GM19238 (cell line): ENCODE measurements at regions not wholly inside any gene's neighbourhood (a gene's known extent, or its start where the extent isn't known, plus 50 kb on each side); places are given as distances from the start of the nearest gene placed in this dataset.

Source experiments
- DNase-seq: peaks from one replicate; pipeline ENCODE4 v3.0.0; 2011; ENCODE audit warnings: low spot score; ENCODE audit not compliant: insufficient read length

DNA sequence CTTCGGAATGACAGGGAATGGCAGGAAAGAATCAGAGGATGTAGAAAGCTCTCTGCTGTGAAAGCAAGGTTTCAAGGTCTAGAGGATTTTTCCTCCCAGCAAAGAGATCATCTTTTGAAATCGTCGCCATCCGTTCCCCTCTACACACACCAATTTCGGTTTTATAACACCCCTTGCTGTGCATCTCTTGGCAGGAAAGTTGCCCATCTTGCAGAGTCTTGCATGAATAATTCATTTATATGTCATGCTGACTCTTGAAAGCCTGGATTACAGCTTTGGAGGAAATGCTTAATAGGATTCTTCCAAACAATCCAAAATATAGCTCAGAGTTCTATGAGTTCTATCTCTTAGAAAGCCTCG is 262.7 kb downstream of the CHL1 start:
- no peak for DNase-seq

DNA sequence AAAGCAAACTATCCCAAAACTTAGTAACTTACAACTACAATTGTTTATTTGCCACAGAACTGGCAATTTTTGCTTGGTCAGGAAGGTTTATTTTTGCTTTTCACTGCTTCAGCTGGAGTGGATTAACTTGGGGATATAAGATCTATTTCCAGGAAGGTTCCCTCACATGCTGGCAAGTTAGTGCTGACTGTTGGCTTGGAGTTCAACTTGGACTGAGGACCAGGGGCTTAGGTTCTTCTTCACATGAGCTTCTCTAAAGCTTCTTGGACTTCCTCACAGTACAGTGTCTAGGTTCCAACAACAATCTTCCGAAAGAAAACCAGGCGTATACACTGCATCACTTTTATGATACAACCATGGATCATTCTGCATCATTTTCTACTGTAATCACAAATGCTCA is 264.4 kb downstream of the CHL1 start:
- no peak for DNase-seq

DNA sequence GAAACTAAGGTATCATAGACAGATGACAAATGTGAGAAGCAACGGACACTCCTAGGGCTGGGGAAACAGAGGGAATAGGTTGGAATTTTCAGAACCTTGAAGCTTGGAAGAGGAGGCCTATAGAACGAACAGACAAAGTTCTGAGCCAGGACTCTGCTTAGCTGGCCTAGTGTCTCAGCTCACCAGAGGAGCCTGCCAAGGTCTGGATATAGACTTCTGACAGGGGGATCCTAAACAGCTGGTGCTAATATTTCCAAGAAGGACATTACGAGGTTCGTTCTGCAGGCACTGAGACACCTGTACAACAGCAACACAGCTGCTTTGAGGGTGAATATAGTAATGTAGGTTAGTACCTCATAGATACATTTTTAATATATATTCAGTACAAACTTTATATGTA is 266.3 kb downstream of the CHL1 start:
- no peak for DNase-seq

DNA sequence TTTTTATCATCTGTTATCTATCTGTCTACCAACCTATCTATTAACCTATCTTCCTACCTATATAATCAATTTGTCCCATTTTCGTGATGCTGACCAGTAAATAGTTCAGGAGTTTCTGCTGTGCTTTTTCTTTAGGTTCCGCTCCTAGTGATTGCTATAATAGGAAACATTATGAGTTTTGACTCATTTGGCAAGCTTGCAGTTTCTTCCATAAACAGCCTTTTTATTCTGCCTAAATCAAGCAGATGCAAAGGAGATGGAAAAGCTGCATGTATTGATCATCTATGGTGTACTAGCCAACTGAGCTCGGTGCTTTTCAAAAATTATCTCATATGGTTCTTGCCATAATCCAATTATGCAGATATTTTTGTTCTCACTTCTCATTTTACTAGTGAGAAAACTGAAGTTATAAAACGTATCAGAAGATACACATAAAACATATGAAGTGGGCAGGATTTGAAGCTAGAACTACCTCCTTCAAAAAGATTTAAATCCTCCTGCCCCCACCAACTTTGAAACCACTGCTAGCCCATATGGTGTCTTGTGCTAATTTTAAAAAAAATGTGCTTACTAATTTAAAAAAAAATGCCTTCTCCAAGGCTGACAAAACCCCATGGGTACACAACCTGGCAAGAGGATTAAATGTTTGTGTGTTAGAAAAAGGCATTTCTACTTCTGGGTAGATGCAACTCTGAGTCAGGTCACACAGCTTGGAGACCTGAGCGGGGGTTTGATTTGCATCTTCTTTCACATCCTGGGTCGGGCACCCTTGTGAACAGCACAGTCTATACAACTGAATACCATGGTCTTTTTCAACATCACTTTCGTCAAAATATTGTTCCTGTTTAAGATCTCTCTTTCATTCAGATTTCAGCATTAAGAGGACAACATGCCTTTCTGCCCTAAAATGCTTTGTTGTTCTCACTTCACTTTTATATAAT is 267.0 kb downstream of the CHL1 start:
- peak; percentile 7 for DNase-seq

DNA sequence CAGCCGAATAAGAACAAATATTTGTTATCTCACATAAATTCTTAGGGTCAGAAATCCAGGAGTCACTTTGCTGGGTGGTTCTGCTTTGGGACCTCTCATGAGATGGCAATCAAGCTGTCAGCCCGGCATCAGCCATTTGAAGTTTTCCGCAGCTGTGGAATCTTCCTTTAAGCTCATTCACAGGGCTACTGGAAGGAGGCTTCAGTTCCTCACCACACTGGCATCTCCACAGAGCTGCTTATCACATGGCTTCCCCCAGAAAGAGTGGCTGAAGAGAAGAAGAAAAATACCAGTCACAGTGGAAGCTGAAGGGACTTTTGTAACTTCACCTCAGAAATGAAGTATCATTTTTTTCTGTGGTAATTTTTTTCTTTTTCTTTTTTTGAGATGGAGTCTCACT is 267.7 kb downstream of the CHL1 start:
- DNase-seq = no peak

DNA sequence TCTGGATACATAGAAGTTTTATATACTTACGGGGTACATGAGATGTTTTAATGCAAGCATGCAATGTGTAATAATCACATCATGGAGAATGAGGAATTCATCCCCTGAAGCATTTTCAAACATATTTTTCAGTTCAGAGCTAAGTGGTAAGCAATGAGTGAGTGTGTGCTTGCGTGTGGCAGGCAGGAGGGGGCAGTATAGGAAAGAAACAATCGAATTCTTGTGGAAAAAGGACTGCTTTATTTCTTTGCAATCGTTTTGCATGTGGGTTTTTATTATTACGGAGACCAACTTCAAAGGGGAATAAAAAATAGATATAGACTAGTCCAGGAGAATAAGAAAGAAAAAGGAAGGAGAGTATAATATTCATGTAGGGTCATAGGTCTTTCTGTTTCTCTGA is 271.6 kb downstream of the CHL1 start:
- no peak for DNase-seq

DNA sequence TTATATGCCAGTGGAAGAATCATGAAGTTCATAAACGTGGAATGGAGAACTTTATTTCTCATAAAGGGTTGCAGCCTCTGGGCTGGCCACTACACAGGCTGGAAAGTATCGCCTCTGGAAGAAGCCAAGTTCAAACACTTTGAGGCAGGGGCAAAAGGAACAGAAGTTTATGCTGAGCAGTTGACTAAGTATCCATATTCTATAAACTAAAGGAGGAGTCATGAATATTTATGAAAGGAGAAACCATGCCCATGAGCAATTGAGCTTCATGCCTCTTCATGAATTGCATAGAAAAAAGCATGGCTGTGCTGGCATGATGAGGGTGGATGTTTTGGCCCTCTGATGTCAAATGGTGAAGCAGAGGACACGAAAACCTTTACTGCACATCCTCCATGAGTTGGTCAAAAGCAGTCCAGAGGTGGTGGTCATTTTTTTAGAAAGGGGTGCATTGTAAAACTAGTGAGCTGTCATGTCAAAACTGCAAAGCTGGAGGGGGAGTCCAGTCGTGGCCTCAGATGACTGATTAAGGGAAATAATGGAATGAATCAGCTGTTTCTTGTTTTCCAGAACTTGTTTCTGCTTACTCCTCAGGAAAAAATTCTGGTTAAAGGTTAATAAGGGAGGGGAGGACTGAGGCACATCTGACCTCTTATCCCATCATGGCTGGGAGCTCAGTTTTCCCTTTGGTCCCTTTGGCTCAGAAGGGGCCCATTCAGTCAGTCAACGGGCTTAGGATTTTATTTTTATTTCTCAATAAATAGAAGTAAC is 276.7 kb downstream of the CHL1 start:
- no peak for DNase-seq

DNA sequence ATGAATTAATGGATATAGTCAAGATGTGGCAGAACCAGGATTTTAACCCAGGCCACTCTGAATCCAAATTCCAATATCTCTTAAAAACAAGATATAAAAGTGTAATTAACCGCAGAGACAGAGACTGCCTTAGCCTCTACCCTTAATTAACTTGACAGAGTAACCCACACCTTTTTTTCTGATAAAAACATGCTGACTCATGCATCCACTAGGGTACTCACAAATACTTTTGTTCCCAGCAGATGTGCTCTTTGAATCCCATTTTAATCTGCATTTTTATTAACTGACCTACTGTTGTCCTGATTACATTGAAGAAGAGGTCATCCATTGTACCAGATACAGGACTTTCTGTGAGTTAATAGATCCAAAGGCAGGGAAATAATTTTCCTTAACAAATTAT is 278.3 kb downstream of the CHL1 start:
- DNase-seq = no peak

DNA sequence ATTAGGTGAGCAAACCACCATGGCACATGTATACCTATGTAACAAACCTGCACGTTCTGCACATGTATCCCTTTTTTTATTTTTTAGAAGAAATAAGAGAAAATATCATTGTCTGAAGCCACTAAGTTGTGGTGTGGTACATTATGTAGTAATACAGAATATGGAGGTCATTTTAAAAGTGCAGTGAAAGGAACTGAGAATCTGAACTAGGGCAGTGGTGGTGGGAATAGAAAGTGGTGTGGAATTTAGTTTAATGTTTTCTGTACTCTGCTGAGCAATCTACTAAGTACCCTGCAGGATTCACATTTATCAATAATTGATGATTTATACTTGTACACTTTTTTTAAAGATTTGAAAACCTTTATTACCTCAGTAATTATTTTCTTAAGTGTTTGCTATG is 283.5 kb downstream of the CHL1 start:
- no peak for DNase-seq

DNA sequence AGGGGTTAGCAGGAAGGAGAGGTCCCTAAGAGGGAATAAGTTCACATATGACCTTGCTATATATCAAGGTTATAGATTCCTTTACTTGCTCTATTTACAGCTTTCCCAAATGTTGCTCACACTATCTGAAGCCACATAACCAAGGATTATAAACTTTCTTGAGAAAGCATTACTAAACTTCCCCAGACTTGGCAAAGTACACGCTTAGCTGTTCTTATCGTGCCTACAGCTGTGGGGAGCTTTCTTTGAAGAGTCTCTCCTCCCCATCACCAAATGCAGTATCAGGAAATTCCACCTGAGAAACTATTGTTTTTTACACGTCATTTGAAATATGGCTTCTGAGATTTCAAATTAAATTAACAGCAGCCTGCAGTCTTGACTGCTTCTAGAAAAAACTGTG is 284.5 kb downstream of the CHL1 start:
- no peak for DNase-seq

DNA sequence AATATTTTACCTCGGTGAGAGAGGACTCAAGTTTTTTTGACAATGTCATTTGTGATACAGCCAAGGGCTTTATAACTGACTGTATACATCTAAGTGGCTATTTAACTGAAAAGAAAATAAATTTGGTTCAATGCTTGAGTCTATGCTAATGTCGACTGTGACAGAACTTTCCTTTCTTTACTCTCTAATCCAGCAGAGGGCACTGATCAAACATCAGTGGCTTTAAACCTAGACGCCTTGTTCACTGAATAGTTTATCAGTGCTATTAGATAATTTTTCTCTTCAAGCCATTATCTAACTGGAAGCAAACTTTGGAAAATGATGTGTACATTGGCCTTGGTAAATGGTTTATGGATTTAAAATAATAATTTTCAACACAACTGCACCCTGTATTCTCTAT is 285.1 kb downstream of the CHL1 start:
- DNase-seq = no peak

DNA sequence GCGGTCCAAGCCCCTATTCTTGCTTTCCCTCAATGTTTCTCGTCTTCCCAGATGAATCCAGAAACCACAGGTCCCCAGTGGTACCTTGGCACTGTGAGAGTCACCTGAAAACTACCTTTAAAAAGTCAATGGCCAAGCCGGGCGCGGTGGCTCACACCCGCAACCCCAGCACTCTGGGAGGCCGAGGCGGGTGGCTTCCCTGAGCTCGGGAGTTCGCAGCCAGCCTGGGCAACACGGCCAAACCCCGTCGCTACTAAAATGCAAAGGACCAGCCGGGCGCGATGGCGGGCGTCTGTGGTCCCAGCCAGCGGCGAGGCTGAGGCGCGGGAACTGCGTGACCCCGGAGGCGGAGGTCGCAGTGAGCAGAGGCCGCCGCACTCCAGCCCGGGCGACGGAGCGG is 285.9 kb downstream of the CHL1 start:
- DNase-seq = no peak

DNA sequence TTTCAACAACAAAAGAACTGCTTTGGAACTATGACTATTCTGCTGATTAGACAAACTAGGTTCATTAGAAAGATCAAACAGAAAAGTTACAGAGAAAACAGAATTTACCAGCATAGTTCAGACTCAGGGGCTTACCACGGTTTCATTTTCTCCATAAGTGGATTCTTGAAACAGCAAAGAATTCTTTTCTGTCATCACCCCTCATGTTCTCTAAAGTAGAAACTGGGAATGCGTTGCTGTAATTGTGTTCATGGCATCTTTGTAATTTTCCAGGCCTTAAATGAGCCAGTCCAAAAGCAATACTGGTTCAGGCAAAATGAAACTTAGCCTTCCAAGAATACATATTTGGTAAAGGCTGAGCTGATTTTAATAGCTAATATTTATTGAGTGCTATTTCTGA is 287.8 kb downstream of the CHL1 start:
- DNase-seq = no peak

DNA sequence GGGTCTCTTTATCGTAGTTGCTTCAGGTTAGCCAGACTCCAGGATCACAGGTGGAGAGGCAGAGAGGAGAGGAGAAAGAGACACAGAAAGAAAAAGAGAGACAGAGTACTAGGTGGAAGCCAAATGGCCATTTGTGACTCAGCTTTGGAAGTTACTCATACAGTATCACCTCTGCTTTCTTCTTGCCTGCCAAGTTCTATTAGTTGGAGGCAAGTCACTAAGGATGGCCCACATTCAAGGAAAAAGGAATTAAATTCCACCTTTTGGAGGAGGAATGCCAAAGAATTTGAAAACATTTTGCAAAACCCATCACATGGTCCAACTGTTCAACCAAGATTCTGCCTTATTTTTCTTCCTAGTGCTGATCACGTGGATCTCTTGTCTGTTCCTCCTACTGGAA is 291.1 kb downstream of the CHL1 start:
- DNase-seq = no peak

DNA sequence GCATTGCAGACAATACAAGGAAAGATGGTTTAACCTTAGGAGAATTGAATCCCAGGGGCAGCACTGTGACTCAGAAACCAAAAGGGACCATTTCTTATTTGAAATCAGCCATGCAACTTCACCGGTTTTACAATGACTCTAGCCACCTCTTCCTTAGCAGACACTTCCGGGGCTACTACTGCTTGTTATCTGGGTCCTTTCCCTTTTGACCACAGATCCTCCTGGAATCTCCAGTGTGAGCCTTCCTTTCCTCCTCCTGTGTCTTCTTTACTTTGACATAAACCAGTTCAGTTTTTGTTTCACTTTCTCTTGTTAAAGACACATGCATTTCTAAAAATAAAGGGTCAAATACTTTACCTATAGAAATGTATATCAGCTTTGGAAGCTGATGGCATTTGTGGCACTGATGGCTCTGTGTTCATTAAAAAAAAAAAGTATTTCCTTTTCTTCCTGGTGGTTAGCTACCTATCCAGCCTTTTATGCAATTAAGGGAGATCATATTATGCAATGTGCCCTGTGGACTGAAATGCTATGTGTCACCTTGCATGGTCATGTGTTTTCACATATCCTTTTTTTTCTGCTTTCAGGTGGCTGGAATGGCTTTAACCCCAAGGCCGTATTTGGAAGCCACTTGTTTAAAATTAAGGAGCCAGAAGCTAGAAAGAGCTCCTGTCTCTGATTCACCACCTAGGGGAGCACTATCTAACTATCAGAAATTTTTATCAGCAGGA is 296.2 kb downstream of the CHL1 start:
- no peak for DNase-seq

DNA sequence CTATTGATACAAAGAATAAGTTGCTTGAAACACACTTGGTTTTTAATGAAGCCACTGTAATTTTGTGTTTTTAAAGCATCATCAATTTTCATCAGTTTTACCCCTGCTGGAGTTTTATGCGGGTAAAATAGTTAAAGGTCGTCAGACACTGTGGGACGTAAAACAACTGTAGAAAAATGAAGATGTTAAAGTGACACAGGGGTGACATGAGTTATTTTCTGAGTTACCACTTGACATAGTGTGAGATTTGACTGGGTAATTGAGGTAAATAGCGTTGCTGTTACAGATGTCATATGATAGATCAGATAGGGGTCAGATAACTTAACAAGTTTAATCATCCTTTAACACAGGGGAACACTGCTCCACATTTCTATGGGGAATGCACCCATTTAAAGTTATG is 297.6 kb downstream of the CHL1 start:
- no peak for DNase-seq

DNA sequence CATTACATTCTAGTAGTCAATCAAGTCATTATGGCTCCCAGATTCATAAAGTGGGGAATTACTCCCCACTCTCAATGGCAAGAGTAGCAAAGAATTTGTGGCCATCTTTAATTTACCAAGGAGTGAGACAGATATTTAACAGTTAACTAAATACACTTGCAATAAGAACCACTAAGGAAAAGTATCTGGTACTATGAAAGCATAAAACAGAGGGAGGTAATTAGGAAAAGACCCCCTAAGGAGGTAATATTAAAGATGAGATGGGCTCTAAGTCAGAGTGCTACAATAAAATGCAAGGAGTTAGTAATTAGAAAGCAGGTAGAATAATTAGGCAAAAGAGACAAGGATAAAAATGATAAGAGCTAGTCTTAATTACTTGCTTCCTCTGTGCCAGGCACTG is 301.9 kb downstream of the CHL1 start:
- DNase-seq = no peak

DNA sequence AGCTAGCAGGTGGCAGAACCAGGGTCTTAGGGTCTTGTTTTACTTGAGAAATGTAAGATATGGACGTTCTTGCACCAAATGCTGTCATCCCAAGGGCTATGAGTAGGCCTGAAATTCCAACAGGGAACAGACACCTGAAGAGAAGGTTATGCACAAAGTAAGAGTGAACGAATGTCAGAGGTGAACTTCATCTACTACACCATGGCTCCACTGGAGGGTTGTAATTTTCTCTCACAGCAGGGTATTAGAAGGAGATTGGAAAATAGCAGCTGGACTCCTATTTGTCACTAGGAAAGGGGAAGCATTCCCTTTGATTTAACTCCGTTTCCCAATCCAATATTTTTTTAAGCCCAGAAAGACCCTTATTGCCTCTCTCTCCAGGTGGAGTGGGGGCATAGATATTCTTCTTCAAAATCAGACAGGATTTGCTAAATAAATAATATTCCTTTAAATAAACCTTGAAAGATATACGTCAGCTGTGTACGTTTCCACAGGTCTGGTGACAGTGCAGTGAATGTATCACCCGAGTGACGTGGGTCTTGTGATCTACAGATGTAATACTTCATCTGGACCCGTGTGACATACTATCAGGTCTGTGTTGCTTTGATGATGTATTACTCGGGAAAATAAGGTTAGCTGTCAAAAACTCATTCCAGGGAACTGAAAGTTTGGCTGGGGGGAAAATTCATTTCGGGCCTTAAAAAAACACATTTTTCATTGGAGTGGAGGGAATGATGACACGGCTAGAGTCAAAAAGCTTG is 302.6 kb downstream of the CHL1 start:
- DNase-seq = no peak

DNA sequence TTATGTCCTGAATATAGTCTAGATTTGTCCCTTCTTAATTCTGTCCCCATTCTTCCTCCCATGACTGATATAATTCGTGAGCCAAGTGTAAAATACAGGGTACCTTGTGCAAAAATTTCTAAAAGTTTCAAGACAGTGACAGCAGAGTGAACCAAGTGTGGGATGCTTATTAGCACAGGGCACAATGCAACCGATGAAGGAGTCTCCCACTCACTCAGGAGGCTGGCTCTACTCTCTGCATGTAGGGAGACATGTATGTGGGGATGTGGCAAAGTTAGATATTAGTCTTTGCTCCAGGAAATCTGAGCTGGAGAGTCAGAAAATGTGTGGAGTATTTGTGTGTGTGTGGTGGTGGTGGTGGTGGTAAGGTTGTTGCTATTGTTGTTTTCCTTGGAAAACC is 305.9 kb downstream of the CHL1 start:
- no peak for DNase-seq

DNA sequence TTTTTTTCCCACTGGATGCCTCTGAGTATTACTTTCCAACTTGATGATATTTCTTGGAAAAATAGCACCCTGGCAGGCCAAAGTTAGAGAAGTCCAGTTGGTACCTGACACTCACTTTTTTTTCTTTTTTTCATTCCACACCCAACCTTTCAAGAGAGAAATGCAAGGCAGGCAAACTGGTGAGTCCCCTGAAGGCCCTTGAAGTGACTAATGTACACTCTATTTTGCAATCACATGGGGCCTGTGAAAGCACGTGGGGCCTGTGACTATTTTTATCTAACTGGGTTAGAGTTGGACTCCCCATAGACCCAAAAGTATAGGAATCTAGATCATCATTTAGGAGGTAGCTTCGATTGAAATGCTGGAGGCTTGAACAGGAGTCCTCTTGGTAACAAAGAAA is 316.7 kb downstream of the CHL1 start:
- no peak for DNase-seq

DNA sequence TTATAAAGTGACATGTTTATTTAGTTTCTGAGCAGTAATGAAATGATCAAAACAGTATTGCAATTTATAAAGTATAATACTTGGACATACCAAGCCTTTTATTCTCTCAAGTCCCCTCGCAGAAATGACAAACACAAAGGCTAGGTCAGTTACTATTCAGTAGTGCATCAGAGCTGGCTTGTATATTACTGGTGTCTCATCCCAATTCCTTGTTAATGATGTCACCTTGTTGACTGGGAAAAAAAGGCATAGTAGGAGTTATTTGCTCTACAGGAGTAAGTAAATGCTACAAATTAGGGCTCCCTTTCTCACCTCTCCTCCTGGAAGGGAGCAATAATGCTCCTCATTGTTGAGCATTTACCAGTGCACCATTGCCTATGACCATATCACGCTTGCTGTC is 317.6 kb downstream of the CHL1 start:
- DNase-seq = no peak
